Suprapubic skin (tissue), 4 donors: ENCODE measurements at regions not wholly inside any gene's neighbourhood (a gene's known extent, or its start where the extent isn't known, plus 50 kb on each side); places are given as distances from the start of the nearest gene placed in this dataset.

ENCODE experiments used
- CTCF ChIP-seq, 2 donors: fragments of 200-600 bp in 1 of 2; fragments of 450-650 bp in 1 of 2; sonication (generic) in 1 of 2; IDR thresholded peaks; one replicate each; pipeline ENCODE4 v1.5.1; 2016 to 2019; ENCODE audit warnings: antibody characterized with exemption in 2 of 2, mild to moderate bottlenecking in 1 of 2, moderate library complexity in 1 of 2
- EP300 ChIP-seq: sonication (generic); formaldehyde crosslinking; IDR thresholded peaks from one replicate; pipeline ENCODE4 v1.6.1; 2017; ENCODE audit warnings: antibody characterized with exemption
- POLR2A ChIP-seq, 2 donors: fragments of 450-650 bp; IDR thresholded peaks; one replicate each; pipeline ENCODE4 v1.6.1; 2017; ENCODE audit warnings: antibody characterized with exemption in 2 of 2, mild to moderate bottlenecking in 2 of 2, moderate library complexity in 2 of 2
- POLR2AphosphoS5 ChIP-seq, 3 donors: sonication (generic); formaldehyde crosslinking; IDR thresholded peaks; one replicate each; pipeline ENCODE4 v1.6.1; 2017; ENCODE audit warnings: antibody characterized with exemption in 3 of 3

- TF ChIP-seq CTCF (IDR thresholded peaks at IDR 0.05) (no peak), POLR2AphosphoS5 (IDR thresholded peaks at IDR 0.05) (no peak), POLR2A (IDR thresholded peaks at IDR 0.05) (no peak), EP300 (no peak)
These were observed 469.0 kb downstream of the GALC start for GRCh38 chr14:87524011-87524410.
